Endothelial cell of umbilical vein (primary cell): ENCODE measurements at regions not wholly inside any gene's neighbourhood (a gene's known extent, or its start where the extent isn't known, plus 50 kb on each side); places are given as distances from the start of the nearest gene placed in this dataset.

Experiments used
- BruUV-seq: library from RNA; stranded (reverse); fragments of 400-500 nt; replicated peaks from 2 replicates; lab custom pipeline; 2021; lab: Mats Ljungman, UMichigan
- CTCF ChIA-PET: fragments of 300-600, 350-600 bp; sonication (Branson Sonifier 250); formaldehyde crosslinking; loops from one replicate; lab custom pipeline; 2021; ENCODE audit warnings: antibody characterized with exemption, inconsistent platforms; lab: Charles Lee
- POLR2A ChIA-PET: fragments of 300-600, 350-600 bp; sonication (Branson Sonifier 250); formaldehyde crosslinking; loops from one replicate; lab custom pipeline; 2021; ENCODE audit warnings: antibody characterized with exemption, inconsistent platforms; lab: Charles Lee
- DNase-seq: peaks from one replicate; pipeline ENCODE4 v3.0.0-alpha.2; 2011; ENCODE audit warnings: low read depth, low spot score
- FAIRE-seq: peaks from 2 replicates; lab custom pipeline; 2011; peaks lifted over from hg19 to GRCh38; lab: Jason Lieb, UNC
- H2AFZ ChIP-seq: 2 replicates; pipeline ENCODE4 v1.6.0; 2012; ENCODE audit warnings: low read depth, low read length, control low read depth, inconsistent platforms
- H3K27ac ChIP-seq: 2 replicates; pipeline ENCODE4 v1.5.1; 2011; ENCODE audit warnings: low read depth, mild to moderate bottlenecking, control low read depth, low read length, moderate library complexity; ENCODE audit not compliant: insufficient read depth
- H3K27me3 ChIP-seq, 2 experiments: 2 replicates each; pipeline versions ENCODE4 v1.6.0 to v1.6.1; 2011; ENCODE audit warnings: low read length in 2 of 2, mixed read lengths in 1 of 2; ENCODE audit not compliant: control insufficient read depth in 2 of 2, insufficient read depth in 2 of 2
- H3K36me3 ChIP-seq, 2 experiments: 2 replicates in 1 of 2; 3 replicates in 1 of 2; pipeline ENCODE4 v1.5.1; 2011; ENCODE audit warnings: low read length in 2 of 2, mild to moderate bottlenecking in 1 of 2, moderate library complexity in 1 of 2; ENCODE audit not compliant: control insufficient read depth in 2 of 2, insufficient read depth in 2 of 2; ENCODE audit errors: extremely low read depth in 1 of 2
- H3K4me1 ChIP-seq: 3 replicates; pipeline ENCODE4 v1.5.1; 2011; ENCODE audit warnings: mild to moderate bottlenecking, low read length; ENCODE audit not compliant: control insufficient read depth, insufficient read depth; ENCODE audit errors: extremely low read depth
- H3K4me2 ChIP-seq: 2 replicates; pipeline ENCODE4 v1.6.1; 2011; ENCODE audit warnings: low read length, control low read depth, mixed read lengths; ENCODE audit not compliant: insufficient read depth
- H3K4me3 ChIP-seq, 3 experiments: fragments of 200-600 bp in 1 of 3; sonication (generic), shearing (Covaris generic) in 1 of 3; replicated peaks in 1 of 3; 2 replicates each; pipeline ENCODE4 v1.5.1; 2011 to 2016; ENCODE audit warnings: control low read depth in 3 of 3, low read length in 3 of 3, mild to moderate bottlenecking in 2 of 3, inconsistent platforms in 1 of 3, low read depth in 1 of 3, moderate library complexity in 1 of 3; ENCODE audit not compliant: insufficient read depth in 1 of 3
- H3K79me2 ChIP-seq: 2 replicates; pipeline ENCODE4 v1.6.0; 2012; ENCODE audit warnings: low read length, inconsistent platforms; ENCODE audit not compliant: control insufficient read depth, insufficient read depth
- H3K9ac ChIP-seq: replicated peaks from 2 replicates; pipeline ENCODE3; 2011; ENCODE audit warnings: low read length, control low read depth; ENCODE audit not compliant: insufficient read depth; ENCODE audit errors: extremely low read depth
- H3K9me1 ChIP-seq: replicated peaks from 3 replicates; pipeline ENCODE4 v1.6.0; 2011; ENCODE audit warnings: mild to moderate bottlenecking, low read length; ENCODE audit not compliant: control insufficient read depth, insufficient read depth; ENCODE audit errors: extremely low read depth
- H3K9me3 ChIP-seq: replicated peaks from 2 replicates; pipeline ENCODE4 v1.5.1; 2012; ENCODE audit warnings: low read length, inconsistent platforms; ENCODE audit not compliant: control insufficient read depth, insufficient read depth
- H4K20me1 ChIP-seq: replicated peaks from 2 replicates; pipeline ENCODE3; 2011; ENCODE audit warnings: mild to moderate bottlenecking, low read length; ENCODE audit not compliant: control insufficient read depth, insufficient read depth; ENCODE audit errors: extremely low read depth
- CTCF ChIP-seq, 2 donors: IDR thresholded peaks; 1 replicate in 1 of 2; 2 replicates in 1 of 2; pipeline ENCODE4 v1.5.1; 2011; ENCODE audit warnings: low read length in 2 of 2, mild to moderate bottlenecking in 2 of 2, moderate library complexity in 2 of 2, control low read depth in 1 of 2, inconsistent platforms in 1 of 2, low read depth in 1 of 2; ENCODE audit not compliant: insufficient read depth in 1 of 2; ENCODE audit errors: extremely low read depth in 1 of 2
- EZH2 ChIP-seq: IDR thresholded peaks from 2 replicates; pipeline ENCODE4 v1.6.1; 2012; ENCODE audit warnings: borderline replicate concordance, low read depth, mild to moderate bottlenecking, moderate library complexity, low read length, inconsistent platforms; ENCODE audit not compliant: severe bottlenecking
- FOS ChIP-seq: IDR thresholded peaks from 2 replicates; pipeline ENCODE4 v1.6.1; 2011; ENCODE audit warnings: mild to moderate bottlenecking, low read length, moderate library complexity, borderline replicate concordance; ENCODE audit not compliant: insufficient read depth
- GATA2 ChIP-seq: IDR thresholded peaks from 2 replicates; pipeline ENCODE4 v1.7.0; 2011; ENCODE audit warnings: low read depth, mild to moderate bottlenecking, moderate library complexity, mixed read lengths, low read length; ENCODE audit not compliant: insufficient read length, insufficient read depth
- JUN ChIP-seq: IDR thresholded peaks from 2 replicates; pipeline ENCODE4 v1.6.1; 2011; ENCODE audit warnings: borderline replicate concordance, low read depth; ENCODE audit not compliant: insufficient read length, insufficient read depth
- MAX ChIP-seq: IDR thresholded peaks from 2 replicates; pipeline ENCODE4 v1.6.1; 2011; ENCODE audit not compliant: insufficient read depth, insufficient read length
- MYC ChIP-seq: IDR thresholded peaks from one replicate; pipeline ENCODE4 v1.6.1; 2011; ENCODE audit warnings: mild to moderate bottlenecking, low read depth, low read length
- POLR2A ChIP-seq: IDR thresholded peaks from 2 replicates; pipeline ENCODE4 v1.6.1; 2012; ENCODE audit warnings: low read depth, mild to moderate bottlenecking, control low read depth, low read length
- POLR2AphosphoS5 ChIP-seq: IDR thresholded peaks from 2 replicates; pipeline ENCODE4 v1.6.1; 2012; ENCODE audit warnings: low read depth, mild to moderate bottlenecking, control low read depth, low read length, moderate library complexity; ENCODE audit not compliant: insufficient read depth
- dilution Hi-C: fragments of 300-500 bp; cut with MboI; formaldehyde crosslinking; loops from one replicate; pipeline ENCODE4 v1.15.0; 2019; ENCODE audit warnings: low sequenced_read_pairs; ENCODE audit not compliant: extremely low pct_ligation_motif_present
- intact Hi-C: fragments of 100-400 bp; cut with micrococcal nuclease; formaldehyde crosslinking; loops from one replicate; pipeline ENCODE4 v1.10.0; 2022

GRCh38 chr7:117955046-117955445 is 81.8 kb upstream of the CTTNBP2 start:
- Histone ChIP-seq H3K9ac (no peak overlapping the region), H2AFZ (no peak overlapping the region), H3K36me3 (no peaks in the 10 kb centered on the region), H3K9me3 (no peaks in the 10 kb centered on the region), H3K27me3 (no peaks in the 10 kb centered on the region), H3K79me2 (no peaks in the 10 kb centered on the region), H3K4me3 (no peak overlapping the region), H3K4me1 (no peaks in the 10 kb centered on the region), H3K9me1 (no peaks in the 10 kb centered on the region), H4K20me1 (no peaks in the 10 kb centered on the region), H3K4me2 (no peak overlapping the region), H3K27ac (no peak overlapping the region)
- intact Hi-C loops (no loop called here), dilution Hi-C loops (no loop called here)
- TF ChIP-seq GATA2 (no peak), MYC (no peak), JUN (no peak), CTCF (IDR thresholded peaks at IDR 0.05; ENCODE audit: extremely low read depth in 1 of 2, insufficient read depth in 1 of 2, low read depth in 1 of 2, low read length in 2 of 2) (no peak), POLR2AphosphoS5 (no peak), EZH2 (no peak), POLR2A (no peak), FOS (no peak), MAX (no peak)
- CTCF ChIA-PET: no interaction called here
- no TSS peak for BruUV-seq
- FAIRE-seq (no peak), DNase-seq (no peak)
- POLR2A ChIA-PET: no interaction called here
